HG02642 (cell line): ENCODE measurements at regions not wholly inside any gene's neighbourhood (a gene's known extent, or its start where the extent isn't known, plus 50 kb on each side); places are given as distances from the start of the nearest gene placed in this dataset.
A peak's percentile ranks its signal among the peaks of the same experiment; 100 is the strongest.

Experiments used
- ATAC-seq: cut with Tn5 transposase; IDR thresholded peaks from one replicate; pipeline ENCODE4 v1.9.1; 2021; ENCODE audit warnings: mild to moderate bottlenecking; ENCODE audit not compliant: unreplicated experiment, poor library complexity

- no peak for ATAC-seq
Measured at GRCh38 chr6:149261364-149262040, 56.0 kb upstream of the TAB2 start.

GRCh38 chr6:149263321-149263720, 54.2 kb upstream of the TAB2 start:
- ATAC-seq, result no peak

DNA sequence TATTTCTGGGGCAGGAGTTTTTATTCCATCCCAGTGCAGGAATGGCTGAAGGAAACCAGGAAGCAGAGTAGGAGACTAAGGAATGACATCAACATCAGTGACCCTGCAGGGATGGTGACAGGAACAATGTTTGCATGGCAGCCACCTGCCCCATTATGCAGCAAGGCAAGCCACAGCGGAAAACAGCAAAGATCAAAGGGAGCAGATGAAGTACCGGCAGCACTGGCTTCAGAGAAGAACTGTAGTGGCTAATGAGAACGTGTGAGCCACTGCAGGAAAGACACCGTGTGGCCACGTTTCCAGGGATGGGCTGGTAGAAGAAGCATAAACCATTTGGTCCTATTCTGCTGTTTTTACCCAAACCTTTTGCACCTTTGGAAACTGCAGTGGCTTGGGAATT, 52.9 kb upstream of the TAB2 start:
- ATAC-seq, result no peak

- ATAC-seq, result no peak
Measured at GRCh38 chr6:149265945-149266344, 51.6 kb upstream of the TAB2 start.

DNA sequence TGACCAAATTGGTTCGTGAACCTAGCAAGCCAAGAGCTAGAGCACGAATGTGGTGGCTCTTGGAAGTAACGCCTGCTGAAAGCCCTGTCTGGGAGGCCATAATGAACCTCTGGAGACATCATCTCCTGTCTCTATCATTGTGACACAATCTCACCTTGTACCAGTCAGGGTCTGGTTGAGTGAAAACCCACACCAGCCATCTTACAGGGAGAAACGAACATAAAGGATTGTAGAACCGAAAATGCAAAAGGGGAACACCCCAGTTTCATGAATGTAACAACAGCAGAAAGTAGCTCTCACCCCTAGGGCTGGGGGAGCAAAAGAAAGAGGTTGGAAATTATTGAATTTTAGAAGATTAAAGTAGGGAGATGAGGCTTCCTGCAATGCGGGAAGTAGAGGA, 50.9 kb upstream of the TAB2 start:
- ATAC-seq, result peak; percentile 85

DNA sequence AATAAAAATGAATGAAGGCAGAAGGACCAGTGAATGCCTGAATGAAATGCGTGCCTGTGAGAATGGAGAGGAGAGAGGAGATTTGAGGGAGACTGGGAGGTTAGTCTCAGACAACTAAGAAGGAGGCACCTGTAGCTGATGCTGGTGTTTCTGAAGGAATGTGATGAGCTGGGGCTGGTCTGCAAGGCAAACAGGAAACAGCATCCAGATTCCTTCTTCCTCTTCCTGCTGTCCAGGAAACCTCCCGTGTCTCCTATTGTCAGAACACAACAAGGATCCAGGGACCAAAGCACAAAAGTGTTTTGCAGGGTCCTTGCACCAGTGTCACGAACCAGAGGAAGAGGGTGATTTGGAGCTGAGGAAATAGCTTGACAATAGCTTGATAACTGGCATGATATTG, 50.4 kb upstream of the TAB2 start:
- ATAC-seq, result peak; percentile 3

- ATAC-seq, result no peak
Measured at GRCh38 chr6:149267513-149268043, 49.9 kb upstream of the TAB2 start.
